ENCODE measurements at regions not wholly inside any gene's neighbourhood (a gene's known extent, or its start where the extent isn't known, plus 50 kb on each side); places are given as distances from the start of the nearest gene placed in this dataset.
"Not testable (repeated sequence)": the region's sequence is repeated elsewhere in the genome, so short reads cannot be mapped to it uniquely, and the experiment has no call there.

- not testable (repeated sequence) for TF ChIP-seq CTCF, POLR2A (IDR thresholded peaks at IDR 0.05)
Observed at GRCh38 chr16:88188171-88188895, 194.4 kb upstream of the ZNF469 start.
